Gastrocnemius medialis (tissue), 4 donors: ENCODE measurements at regions not wholly inside any gene's neighbourhood (a gene's known extent, or its start where the extent isn't known, plus 50 kb on each side); places are given as distances from the start of the nearest gene placed in this dataset.

Experiments
- ATAC-seq, 2 donors: fragments of 150-250 bp; one replicate each; pipeline ENCODE4 v1.9.1; 2016
- DNase-seq, 2 donors: peaks; one replicate each; pipeline ENCODE4 v3.0.0-alpha.2; 2019
- H3K27ac ChIP-seq, 4 donors: fragments of 200-600 bp; sonication (generic); 1 replicate in 1 of 4; 2 replicates in 3 of 4; pipeline ENCODE4 v1.5.1; 2016 to 2018; ENCODE audit warnings: mild to moderate bottlenecking in 2 of 4, moderate library complexity in 1 of 4
- H3K27me3 ChIP-seq, 3 donors: fragments of 200-600 bp; sonication (generic) in 2 of 3; 1 replicate in 1 of 3; 2 replicates in 2 of 3; pipeline versions ENCODE4 v1.5.1 to v1.6.0; 2016 to 2019; ENCODE audit warnings: mild to moderate bottlenecking in 1 of 3, moderate library complexity in 1 of 3
- H3K36me3 ChIP-seq, 2 donors: fragments of 200-600 bp; sonication (generic) in 1 of 2; one replicate each; pipeline ENCODE4 v1.5.1; 2017 to 2018
- H3K4me1 ChIP-seq, 2 donors: fragments of 200-600 bp; sonication (generic) in 1 of 2; one replicate each; pipeline ENCODE4 v1.5.1; 2016 to 2017; ENCODE audit warnings: mild to moderate bottlenecking in 2 of 2
- H3K4me3 ChIP-seq, 4 donors: fragments of 200-600 bp; sonication (generic) in 3 of 4; 1 replicate in 1 of 4; 2 replicates in 3 of 4; pipeline ENCODE4 v1.5.1; 2016 to 2019; ENCODE audit warnings: mild to moderate bottlenecking in 2 of 4
- H3K9me3 ChIP-seq, 3 donors: fragments of 200-600 bp; sonication (generic) in 2 of 3; 1 replicate in 1 of 3; 2 replicates in 2 of 3; pipeline ENCODE4 v1.5.1; 2016 to 2019
- POLR2A ChIP-seq, 2 donors: fragments of 450-650 bp; IDR thresholded peaks; one replicate each; pipeline ENCODE4 v1.6.1; 2017; ENCODE audit warnings: antibody characterized with exemption in 2 of 2, mild to moderate bottlenecking in 2 of 2, moderate library complexity in 2 of 2
- in situ Hi-C, 4 donors: fragments of 200-750 bp; cut with MboI; loops; one replicate each; pipeline versions ENCODE4 v1.15.0 to v1.8.0; 2017; ENCODE audit warnings: low sequenced_read_pairs in 4 of 4
- intact Hi-C: fragments of 100-400 bp; cut with DNase I; formaldehyde crosslinking; loops from one replicate; pipeline ENCODE4 v1.15.1; 2023; ENCODE audit warnings: low total_unique reads
- TF ChIP-seq, protein P1 (sequence below), 5 experiments: fragments of 450-650 bp in 3 of 5; fragments of 200-600 bp in 2 of 5; sonication (generic) in 2 of 5; IDR thresholded peaks in 4 of 5; conservative IDR thresholded peaks in 1 of 5; 1 replicate in 4 of 5; 2 replicates in 1 of 5; pipeline ENCODE4 v1.5.1; 2016 to 2019; ENCODE audit warnings: antibody characterized with exemption in 5 of 5, mild to moderate bottlenecking in 3 of 5, moderate library complexity in 3 of 5

DNA sequence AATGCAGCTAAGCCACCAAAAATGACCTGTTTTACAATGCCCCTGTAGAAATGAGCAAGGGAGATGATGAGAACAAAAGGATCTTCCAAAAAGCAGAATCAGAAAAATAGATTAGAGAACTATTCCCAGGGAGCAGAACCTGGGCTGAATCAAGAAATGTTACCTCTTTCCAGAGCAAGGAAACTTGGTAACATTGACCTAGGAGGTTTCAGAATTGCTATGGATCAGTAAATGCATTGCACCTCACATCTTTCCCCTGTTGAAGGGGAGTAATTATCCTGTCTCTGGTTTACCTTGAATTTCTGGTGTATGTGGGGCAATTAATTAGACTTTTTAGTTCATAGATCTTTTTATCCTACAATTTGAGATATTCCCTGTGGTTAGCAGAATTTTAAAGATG, 151.2 kb upstream of the RAI14 start:
- no peak overlapping the region for H3K4me3 ChIP-seq
- H3K4me1 ChIP-seq: peaks cover 3 to 5% of the 10 kb centered on the region in 2 donors
- DNase-seq (no peak), ATAC-seq (no peak)
- H3K27ac ChIP-seq: no peak overlapping the region
- H3K36me3 ChIP-seq: no peaks in the 10 kb centered on the region
- in situ Hi-C loops (no loop called here), intact Hi-C loops (no loop called here)
- H3K27me3 ChIP-seq: peaks cover 0 to 5% (median 0%) of the 10 kb centered on the region in 3 donors
- no peaks in the 10 kb centered on the region for H3K9me3 ChIP-seq
- TF ChIP-seq POLR2A (IDR thresholded peaks at IDR 0.05): no peak
- TF ChIP-seq, protein P1, sequence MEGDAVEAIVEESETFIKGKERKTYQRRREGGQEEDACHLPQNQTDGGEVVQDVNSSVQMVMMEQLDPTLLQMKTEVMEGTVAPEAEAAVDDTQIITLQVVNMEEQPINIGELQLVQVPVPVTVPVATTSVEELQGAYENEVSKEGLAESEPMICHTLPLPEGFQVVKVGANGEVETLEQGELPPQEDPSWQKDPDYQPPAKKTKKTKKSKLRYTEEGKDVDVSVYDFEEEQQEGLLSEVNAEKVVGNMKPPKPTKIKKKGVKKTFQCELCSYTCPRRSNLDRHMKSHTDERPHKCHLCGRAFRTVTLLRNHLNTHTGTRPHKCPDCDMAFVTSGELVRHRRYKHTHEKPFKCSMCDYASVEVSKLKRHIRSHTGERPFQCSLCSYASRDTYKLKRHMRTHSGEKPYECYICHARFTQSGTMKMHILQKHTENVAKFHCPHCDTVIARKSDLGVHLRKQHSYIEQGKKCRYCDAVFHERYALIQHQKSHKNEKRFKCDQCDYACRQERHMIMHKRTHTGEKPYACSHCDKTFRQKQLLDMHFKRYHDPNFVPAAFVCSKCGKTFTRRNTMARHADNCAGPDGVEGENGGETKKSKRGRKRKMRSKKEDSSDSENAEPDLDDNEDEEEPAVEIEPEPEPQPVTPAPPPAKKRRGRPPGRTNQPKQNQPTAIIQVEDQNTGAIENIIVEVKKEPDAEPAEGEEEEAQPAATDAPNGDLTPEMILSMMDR (IDR thresholded peaks at IDR 0.05 in 4 of 5, conservative IDR thresholded peaks at IDR 0.05 in 1 of 5): no peak

DNA sequence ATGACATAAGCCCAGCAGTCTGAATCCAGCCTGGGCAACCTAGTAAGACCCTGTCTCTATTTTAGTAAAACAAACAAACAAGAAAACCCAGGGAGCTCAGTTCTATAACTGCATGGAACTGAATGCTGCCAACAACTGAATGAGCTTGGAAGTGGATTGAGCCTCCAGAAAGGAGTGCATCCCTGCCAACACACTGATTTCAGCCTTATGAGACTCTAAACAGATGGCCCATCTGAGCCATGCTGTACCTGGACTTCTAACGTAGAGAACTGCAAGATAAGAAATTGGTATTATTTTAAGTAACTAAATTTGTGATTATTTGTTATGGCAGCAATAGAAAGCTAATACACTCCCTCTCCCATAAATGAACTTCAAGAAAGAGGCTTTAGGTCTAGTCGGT, 150.4 kb upstream of the RAI14 start:
- in situ Hi-C loops: no loop called here
- no peak for ATAC-seq

DNA sequence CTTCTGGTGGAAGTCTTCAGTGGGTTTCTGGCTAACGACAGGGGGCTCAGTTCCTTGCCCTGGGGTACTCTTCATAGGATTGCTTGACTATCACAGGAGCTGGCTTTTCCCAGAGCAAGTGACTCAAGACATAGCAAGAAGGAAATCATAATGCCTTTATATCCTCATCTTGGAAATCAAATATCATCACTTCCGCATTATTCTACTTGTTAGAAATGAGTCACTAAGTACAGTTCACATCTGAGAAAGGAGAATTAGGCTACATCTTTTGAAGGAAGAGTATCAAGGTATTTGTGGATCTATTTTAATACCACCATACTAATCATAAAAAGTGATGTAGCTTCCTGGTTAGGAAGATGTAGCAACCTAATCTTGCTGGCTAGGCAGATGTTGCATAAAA, 148.2 kb upstream of the RAI14 start:
- DNase-seq (no peak), ATAC-seq (no peak)
- intact Hi-C loops (no loop called here), in situ Hi-C loops (no loop called here)
- no peak overlapping the region for H3K27ac ChIP-seq
- TF ChIP-seq, protein P1 (IDR thresholded peaks at IDR 0.05 in 4 of 5, conservative IDR thresholded peaks at IDR 0.05 in 1 of 5): no peak
- no peak for TF ChIP-seq POLR2A (IDR thresholded peaks at IDR 0.05)
- H3K9me3 ChIP-seq: no peaks in the 10 kb centered on the region
- H3K36me3 ChIP-seq: no peaks in the 10 kb centered on the region
- peaks cover 3 to 5% of the 10 kb centered on the region in 2 donors for H3K4me1 ChIP-seq
- no peak overlapping the region for H3K4me3 ChIP-seq
- H3K27me3 ChIP-seq: peaks cover 0 to 3% (median 0%) of the 10 kb centered on the region in 3 donors

More for the DNA sequence above, 150.4 kb upstream of the RAI14 start:
- H3K27me3 ChIP-seq: peaks cover 0 to 5% (median 0%) of the 10 kb centered on the region in 3 donors
- intact Hi-C loops: no loop called here
- no peak overlapping the region for H3K4me3 ChIP-seq
- no peaks in the 10 kb centered on the region for H3K36me3 ChIP-seq
- no peaks in the 10 kb centered on the region for H3K9me3 ChIP-seq
- peaks cover 3 to 5% of the 10 kb centered on the region in 2 donors for H3K4me1 ChIP-seq
- no peak overlapping the region for H3K27ac ChIP-seq
- no peak for DNase-seq
- TF ChIP-seq, protein P1 (IDR thresholded peaks at IDR 0.05 in 4 of 5, conservative IDR thresholded peaks at IDR 0.05 in 1 of 5): no peak
- TF ChIP-seq POLR2A (IDR thresholded peaks at IDR 0.05): no peak

DNA sequence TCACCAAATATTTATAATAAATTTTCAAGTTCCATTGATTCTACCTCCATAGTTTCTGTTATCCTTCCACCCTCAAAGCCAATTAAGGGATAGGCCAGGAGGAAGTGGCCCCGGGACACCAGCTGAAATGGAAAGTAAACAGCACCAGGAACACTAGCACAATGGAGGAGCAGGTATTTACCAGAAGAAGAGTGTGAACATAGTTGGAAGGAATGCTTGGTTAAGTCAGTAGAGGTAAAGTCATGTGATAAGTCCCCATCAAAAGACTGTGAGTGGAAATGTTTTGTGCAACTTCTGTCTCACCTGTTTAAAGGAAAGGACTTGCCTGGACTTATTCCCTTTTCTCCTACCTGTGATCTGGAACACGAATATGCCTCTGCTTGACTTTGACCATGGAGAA, 146.7 kb upstream of the RAI14 start:
- Histone ChIP-seq H3K27me3 (peaks cover 0 to 3% (median 0%) of the 10 kb centered on the region in 3 donors), H3K36me3 (no peaks in the 10 kb centered on the region), H3K9me3 (no peaks in the 10 kb centered on the region), H3K4me1 (peaks cover 0 to under 1% of the 10 kb centered on the region in 2 donors), H3K27ac (no peak overlapping the region), H3K4me3 (no peak overlapping the region)
- in situ Hi-C loops (no loop called here), intact Hi-C loops (no loop called here)
- no peak for DNase-seq
- TF ChIP-seq, protein P1 (IDR thresholded peaks at IDR 0.05 in 4 of 5, conservative IDR thresholded peaks at IDR 0.05 in 1 of 5): no peak
- no peak for TF ChIP-seq POLR2A (IDR thresholded peaks at IDR 0.05)
- ATAC-seq: no peak

DNA sequence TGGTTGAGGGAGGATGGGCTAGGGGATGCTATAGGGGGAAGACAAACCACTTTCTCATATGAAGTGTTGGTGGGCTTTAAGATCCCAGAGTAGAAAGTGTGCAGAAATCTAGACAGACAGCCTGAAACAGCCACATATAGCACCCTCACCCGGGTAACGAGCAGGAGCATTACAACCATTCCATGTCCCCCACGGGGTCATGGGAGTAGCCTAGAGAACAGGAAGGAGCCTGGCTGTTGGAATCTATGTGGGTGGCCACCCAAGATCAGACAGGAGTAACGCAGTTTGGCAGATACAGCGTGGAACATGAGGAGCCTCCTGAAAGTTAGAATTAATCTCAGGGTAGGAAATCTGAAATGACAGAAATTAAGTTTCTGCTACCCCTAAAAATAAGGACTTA, 146.1 kb upstream of the RAI14 start:
- in situ Hi-C loops (no loop called here), intact Hi-C loops (no loop called here)
- peaks cover 0 to 3% (median 0%) of the 10 kb centered on the region in 3 donors for H3K27me3 ChIP-seq
- H3K9me3 ChIP-seq: no peaks in the 10 kb centered on the region
- no peaks in the 10 kb centered on the region for H3K36me3 ChIP-seq
- no peaks in the 10 kb centered on the region for H3K4me1 ChIP-seq
- H3K4me3 ChIP-seq: no peak overlapping the region
- DNase-seq (no peak), ATAC-seq (no peak)
- H3K27ac ChIP-seq: no peak overlapping the region
- TF ChIP-seq POLR2A (IDR thresholded peaks at IDR 0.05): no peak
- TF ChIP-seq, protein P1 (IDR thresholded peaks at IDR 0.05 in 4 of 5, conservative IDR thresholded peaks at IDR 0.05 in 1 of 5): no peak
